Gastrocnemius medialis (tissue), 4 donors: ENCODE measurements at regions not wholly inside any gene's neighbourhood (a gene's known extent, or its start where the extent isn't known, plus 50 kb on each side); places are given as distances from the start of the nearest gene placed in this dataset.

Source experiments
- POLR2A ChIP-seq, 2 donors: fragments of 450-650 bp; IDR thresholded peaks; one replicate each; pipeline ENCODE4 v1.6.1; 2017; ENCODE audit warnings: antibody characterized with exemption in 2 of 2, mild to moderate bottlenecking in 2 of 2, moderate library complexity in 2 of 2
- TF ChIP-seq, protein P1 (sequence below), 5 experiments: fragments of 450-650 bp in 3 of 5; fragments of 200-600 bp in 2 of 5; sonication (generic) in 2 of 5; IDR thresholded peaks in 4 of 5; conservative IDR thresholded peaks in 1 of 5; 1 replicate in 4 of 5; 2 replicates in 1 of 5; pipeline ENCODE4 v1.5.1; 2016 to 2019; ENCODE audit warnings: antibody characterized with exemption in 5 of 5, mild to moderate bottlenecking in 3 of 5, moderate library complexity in 3 of 5

GRCh38 chr18:30415903-30416302 is 626.6 kb downstream of the DSC3 start:
- TF ChIP-seq, protein P1, sequence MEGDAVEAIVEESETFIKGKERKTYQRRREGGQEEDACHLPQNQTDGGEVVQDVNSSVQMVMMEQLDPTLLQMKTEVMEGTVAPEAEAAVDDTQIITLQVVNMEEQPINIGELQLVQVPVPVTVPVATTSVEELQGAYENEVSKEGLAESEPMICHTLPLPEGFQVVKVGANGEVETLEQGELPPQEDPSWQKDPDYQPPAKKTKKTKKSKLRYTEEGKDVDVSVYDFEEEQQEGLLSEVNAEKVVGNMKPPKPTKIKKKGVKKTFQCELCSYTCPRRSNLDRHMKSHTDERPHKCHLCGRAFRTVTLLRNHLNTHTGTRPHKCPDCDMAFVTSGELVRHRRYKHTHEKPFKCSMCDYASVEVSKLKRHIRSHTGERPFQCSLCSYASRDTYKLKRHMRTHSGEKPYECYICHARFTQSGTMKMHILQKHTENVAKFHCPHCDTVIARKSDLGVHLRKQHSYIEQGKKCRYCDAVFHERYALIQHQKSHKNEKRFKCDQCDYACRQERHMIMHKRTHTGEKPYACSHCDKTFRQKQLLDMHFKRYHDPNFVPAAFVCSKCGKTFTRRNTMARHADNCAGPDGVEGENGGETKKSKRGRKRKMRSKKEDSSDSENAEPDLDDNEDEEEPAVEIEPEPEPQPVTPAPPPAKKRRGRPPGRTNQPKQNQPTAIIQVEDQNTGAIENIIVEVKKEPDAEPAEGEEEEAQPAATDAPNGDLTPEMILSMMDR (IDR thresholded peaks at IDR 0.05 in 4 of 5, conservative IDR thresholded peaks at IDR 0.05 in 1 of 5) = no peak
- TF ChIP-seq POLR2A (IDR thresholded peaks at IDR 0.05) = no peak
